ENCODE measurements at regions not wholly inside any gene's neighbourhood (a gene's known extent, or its start where the extent isn't known, plus 50 kb on each side); places are given as distances from the start of the nearest gene placed in this dataset.

DNA sequence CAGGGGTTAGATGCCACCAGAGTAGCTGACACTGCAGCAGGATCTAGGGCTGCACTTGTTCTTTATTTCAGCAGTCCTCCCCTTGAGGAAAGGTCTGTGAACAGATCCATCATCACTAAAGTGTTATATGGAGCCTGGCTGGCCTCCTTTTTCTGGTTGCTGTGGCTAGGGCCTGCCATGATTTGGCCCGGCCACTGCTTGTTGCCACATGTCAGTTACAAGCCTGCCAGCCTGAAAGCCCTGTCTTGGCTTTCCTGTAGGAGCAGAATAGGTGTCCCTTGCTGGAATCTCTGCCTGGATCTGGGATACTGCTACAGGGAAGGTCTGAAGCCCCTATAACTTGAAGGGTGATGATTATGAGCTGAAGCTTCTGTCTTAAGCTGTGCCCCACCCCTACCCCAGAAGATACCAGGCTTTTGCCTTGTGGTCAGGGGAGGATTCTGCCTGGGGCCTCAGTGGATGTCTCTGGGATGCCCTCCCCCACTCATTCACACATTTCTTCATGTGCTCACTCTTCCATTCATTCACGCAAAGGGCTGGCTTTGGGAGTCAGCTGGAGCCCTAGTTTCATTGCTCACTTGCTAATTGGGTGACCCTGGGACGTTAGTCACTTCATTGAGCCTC is 64.7 kb downstream of the NDUFS5 start:
- TF ChIP-seq, protein P1, sequence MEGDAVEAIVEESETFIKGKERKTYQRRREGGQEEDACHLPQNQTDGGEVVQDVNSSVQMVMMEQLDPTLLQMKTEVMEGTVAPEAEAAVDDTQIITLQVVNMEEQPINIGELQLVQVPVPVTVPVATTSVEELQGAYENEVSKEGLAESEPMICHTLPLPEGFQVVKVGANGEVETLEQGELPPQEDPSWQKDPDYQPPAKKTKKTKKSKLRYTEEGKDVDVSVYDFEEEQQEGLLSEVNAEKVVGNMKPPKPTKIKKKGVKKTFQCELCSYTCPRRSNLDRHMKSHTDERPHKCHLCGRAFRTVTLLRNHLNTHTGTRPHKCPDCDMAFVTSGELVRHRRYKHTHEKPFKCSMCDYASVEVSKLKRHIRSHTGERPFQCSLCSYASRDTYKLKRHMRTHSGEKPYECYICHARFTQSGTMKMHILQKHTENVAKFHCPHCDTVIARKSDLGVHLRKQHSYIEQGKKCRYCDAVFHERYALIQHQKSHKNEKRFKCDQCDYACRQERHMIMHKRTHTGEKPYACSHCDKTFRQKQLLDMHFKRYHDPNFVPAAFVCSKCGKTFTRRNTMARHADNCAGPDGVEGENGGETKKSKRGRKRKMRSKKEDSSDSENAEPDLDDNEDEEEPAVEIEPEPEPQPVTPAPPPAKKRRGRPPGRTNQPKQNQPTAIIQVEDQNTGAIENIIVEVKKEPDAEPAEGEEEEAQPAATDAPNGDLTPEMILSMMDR (IDR thresholded peaks at IDR 0.05) = no peak
- no peak for TF ChIP-seq POLR2A (IDR thresholded peaks at IDR 0.05)
